ENCODE measurements at regions not wholly inside any gene's neighbourhood (a gene's known extent, or its start where the extent isn't known, plus 50 kb on each side); places are given as distances from the start of the nearest gene placed in this dataset.

- TF ChIP-seq POLR2AphosphoS5 (IDR thresholded peaks at IDR 0.05; ENCODE audit: low read depth, low read length) (no peak), POLR2A (IDR thresholded peaks at IDR 0.05; ENCODE audit: low read depth, low read length) (no peak)
Observed at GRCh38 chr12:107921062-107921461, 146.6 kb downstream of the ASCL4 start.
